Nucleus accumbens (tissue), 56 donors: ENCODE measurements at regions not wholly inside any gene's neighbourhood (a gene's known extent, or its start where the extent isn't known, plus 50 kb on each side); places are given as distances from the start of the nearest gene placed in this dataset.

ENCODE experiments used
- DNase-seq, 56 donors: peaks; one replicate each; lab custom pipeline; 2025; lab: John Stamatoyannopoulos, UW

DNA sequence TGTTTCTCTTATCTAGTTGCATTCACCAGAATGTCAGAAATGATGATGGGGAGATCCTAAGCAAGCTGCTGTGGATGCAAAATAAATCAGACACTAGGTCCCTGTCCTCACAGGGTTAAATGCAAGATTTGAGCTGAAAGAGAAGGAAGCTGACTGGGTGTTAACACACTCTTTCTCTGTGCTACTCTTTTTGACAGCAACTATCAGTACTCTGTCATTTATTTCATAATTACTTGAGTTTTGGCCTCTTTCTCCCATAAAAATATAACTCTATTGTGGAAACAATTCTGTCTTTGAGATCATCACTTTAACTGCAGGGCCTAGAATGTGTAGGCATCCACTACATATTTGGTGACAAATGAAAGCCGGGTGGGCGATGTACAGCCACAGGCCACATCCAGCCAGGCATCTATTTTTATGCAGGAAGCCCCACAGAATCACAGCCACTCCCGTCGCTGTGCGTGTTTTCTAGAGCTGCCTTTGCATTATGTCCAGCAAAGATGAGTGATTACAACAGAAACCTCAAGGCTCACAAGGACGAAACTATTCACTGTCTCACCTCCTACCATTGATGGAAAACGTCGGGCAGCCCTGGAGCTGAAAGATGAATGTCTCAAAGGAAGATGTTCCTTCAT is 849.0 kb downstream of the RNF144A start:
- DNase-seq, result no peak

DNA sequence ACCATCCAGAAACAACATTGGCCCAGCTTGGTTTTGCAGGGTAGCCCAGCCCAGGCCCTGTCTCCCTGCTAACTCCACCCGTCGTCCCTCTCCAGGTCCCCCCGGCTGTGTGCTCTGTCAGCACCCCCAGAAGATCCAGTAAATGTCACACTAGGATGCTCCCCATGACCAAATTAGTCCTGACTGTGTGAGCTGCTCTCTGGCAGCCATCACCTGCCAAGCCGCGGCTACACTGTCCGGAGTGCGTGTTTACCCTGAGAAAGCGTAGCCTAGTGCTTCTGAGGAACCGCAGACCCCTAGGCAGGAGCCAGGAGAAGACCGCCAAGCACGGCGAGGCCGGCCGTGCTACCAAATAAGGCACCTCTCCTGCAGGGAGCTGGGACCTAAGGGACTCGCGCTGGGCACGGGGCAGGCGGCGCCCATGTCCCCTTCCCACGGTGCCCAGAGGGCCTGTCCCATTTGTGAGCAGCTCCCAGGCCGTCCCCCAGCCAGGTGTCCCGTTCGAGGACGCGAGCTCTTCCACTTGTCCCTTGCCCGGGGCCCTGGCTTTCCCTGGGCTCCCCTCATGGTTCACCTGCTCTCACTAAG is 849.9 kb downstream of the RNF144A start:
- DNase-seq, result no peak

- DNase-seq, result no peak
Observed at GRCh38 chr2:7767902-7768301, 850.7 kb downstream of the RNF144A start.

DNA sequence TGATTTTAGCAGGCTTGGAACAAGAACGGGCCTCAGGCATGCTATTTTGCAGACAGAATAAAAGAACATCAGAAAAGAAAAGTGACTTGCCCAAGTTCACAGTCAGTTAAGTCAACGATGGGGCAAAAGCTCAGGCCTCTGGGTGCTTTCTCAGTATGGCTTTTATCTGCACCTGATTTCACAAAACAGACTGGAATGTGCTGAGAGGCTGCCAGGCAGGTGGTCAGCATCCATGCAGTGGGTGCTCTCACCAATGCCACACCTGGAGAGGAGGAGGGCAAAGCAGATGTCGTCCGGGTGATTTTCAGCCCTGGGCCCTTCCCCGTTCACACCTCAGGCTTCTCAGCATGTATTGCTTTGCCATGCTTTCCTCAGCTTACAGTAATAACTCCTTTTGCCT is 854.6 kb downstream of the RNF144A start:
- no peak for DNase-seq

- DNase-seq, result no peak
Observed at GRCh38 chr2:7773362-7774360, 856.4 kb downstream of the RNF144A start.

DNA sequence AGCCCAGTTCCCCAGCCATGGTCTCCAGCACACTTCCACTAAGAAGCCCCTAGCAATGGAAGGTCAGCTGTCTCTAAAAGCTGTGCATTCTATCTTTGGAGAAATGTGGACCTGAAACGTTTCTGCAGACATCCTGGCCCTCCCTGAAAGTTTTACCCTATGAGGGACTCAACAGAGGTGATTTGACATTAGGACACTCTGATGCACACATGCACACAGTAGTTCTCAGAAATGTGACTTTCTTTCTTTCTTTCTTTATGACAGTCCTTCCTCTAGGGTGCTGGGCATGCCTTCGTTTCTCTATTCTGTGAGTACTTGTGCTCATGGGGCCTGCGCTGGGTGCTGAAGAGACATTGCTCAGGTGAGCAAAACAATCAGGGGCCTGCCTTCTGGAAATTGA is 857.3 kb downstream of the RNF144A start:
- DNase-seq, result no peak

DNA sequence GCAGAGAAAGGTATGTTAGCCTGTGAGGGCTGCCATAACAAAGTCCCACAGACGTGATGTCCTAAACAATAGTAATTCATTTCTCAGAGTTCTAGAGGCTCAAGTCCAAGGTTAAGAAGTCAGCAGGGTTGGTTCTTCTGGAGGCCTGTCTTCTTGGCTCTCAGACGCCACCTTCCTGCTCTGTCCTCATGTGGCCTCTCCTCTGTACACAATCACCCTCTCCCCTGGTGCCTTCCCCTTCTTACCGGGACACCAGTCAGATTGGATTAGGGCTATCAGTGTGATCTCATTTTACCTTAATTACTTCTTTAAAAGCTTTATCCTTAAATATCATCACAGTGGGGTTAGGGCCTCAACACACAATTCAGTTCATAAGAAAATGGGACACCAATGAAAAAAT is 860.5 kb downstream of the RNF144A start:
- DNase-seq, result no peak

DNA sequence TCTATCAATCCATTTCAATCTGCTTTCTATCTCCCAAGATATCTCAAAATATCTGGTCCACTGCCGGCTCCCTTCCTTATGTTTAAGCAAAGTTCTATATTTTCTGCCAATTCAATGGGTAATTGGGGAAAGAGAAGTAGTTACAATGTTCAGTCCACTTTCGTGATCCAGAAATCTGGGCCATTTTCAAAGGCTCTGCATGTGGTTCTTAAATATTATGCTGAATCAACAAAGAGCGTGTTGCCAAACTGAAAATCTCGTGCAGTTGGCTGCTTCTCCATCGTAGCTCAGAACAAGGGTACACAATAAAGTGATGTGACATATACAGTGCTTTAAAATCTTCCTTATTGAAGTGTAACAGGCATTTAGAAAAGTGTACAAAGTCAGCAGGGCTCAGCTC is 863.1 kb downstream of the RNF144A start:
- DNase-seq, result no peak

GRCh38 chr2:7785700-7786099 is 868.5 kb downstream of the RNF144A start:
- no peak for DNase-seq

DNA sequence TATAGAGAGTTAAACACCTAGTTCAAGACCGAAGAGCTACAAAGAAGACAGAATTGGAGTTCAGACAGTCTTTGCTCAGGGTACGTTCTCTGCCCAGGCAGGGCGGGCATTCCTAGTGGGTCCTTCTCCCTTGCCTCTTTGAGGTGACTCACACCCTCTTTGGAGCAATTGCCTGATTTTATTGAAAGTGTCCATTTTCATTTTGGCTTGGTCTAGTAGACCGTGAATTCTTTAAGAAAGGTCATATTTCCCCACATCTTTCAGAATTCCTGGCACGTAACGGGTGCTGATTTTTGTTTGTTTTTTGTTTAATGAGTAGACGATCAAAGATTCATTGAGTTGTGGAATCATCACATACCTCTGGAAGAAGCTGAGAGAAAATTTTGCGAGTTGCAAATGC is 871.5 kb downstream of the RNF144A start:
- DNase-seq, result no peak

DNA sequence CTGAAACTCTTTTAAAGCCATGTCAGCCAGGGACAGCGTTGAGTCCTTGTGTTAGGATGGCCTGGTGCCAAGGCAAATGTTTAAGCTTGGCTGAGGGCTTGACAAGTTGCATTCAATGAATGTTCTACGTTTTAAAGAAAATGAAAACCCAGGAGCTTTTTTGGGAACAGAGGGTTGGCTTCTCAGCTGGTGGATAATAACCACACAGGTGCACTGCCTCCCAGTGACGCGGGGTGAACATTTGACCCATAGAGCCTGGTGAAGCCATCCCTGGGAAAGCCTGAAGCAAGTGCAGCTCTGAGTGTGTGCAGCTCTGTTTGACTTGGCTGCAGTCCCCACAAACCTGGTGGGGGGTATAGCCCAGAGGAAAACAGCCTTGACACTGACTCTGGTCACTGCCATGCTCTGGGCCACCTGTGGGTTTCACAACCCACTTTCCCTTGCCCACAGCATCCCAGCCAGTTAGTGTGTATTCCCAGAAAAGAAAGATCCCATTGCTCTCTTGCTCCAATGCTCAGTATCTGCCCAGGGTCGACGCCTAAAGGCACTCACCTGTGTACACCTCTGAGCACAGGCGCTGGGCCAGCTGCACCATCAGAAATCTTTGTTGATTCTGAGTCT is 874.9 kb downstream of the RNF144A start:
- DNase-seq, result no peak

- no peak for DNase-seq
Observed at GRCh38 chr2:7795778-7796563, 878.8 kb downstream of the RNF144A start.

DNA sequence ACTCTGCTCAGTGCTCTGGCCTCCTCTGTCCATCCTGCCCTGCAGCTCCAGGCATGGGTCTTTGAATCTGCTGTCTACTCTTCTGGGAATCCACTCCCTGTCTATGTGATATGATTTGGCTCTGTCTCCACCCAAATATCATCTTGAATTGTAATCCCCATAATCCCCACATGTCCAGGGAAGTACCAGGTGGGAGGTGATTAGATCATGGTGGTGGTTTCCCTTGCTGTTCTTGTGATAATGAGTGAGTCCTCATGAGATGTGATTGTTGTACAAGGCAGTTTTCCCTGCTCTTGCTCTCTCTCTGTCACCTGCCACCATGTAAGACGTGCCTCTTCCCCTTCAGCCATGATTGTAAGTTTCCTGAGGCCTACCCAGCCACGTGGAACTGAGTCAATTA is 881.8 kb upstream of the ID2 start:
- DNase-seq, result no peak

GRCh38 chr2:7801212-7801611 is 880.6 kb upstream of the ID2 start:
- DNase-seq, result no peak

- DNase-seq, result no peak
Observed at GRCh38 chr2:7803515-7803914, 878.3 kb upstream of the ID2 start.

- no peak for DNase-seq
Observed at GRCh38 chr2:7809640-7810039, 872.2 kb upstream of the ID2 start.

GRCh38 chr2:7811073-7811472 is 870.8 kb upstream of the ID2 start:
- no peak for DNase-seq

DNA sequence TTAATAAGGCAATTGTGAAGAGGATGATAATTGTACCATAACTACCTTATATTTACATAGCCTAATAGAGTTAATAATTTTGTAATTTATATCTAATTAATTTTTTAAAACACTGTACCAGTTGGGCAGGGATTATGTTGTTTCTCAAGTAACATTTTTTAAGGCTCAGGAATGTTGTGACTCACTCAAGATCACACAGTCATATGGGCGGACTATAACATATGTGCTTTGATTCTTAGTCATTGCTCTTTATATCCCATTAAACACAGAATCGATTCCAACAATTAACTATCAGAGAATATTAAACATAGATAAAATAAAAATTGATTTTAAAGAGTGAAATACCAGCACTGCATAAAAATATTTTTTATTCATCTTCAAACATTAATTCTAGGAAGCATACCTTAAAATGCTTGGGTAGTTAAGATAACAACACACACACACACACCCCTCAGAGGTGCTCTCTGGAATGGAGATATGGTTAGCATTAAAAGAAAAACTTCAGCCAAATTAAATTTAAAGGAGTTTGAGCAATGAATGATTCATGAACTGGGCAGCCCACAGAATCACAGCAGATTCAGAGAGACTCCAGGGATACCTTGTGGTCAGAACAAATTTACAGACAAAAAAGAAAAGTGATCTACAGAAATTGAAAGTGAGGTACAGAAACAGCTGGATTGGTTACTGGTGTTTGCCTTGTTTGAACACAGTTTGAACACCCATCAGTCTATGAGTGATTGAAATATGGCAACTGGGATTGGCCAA is 869.4 kb upstream of the ID2 start:
- no peak for DNase-seq

DNA sequence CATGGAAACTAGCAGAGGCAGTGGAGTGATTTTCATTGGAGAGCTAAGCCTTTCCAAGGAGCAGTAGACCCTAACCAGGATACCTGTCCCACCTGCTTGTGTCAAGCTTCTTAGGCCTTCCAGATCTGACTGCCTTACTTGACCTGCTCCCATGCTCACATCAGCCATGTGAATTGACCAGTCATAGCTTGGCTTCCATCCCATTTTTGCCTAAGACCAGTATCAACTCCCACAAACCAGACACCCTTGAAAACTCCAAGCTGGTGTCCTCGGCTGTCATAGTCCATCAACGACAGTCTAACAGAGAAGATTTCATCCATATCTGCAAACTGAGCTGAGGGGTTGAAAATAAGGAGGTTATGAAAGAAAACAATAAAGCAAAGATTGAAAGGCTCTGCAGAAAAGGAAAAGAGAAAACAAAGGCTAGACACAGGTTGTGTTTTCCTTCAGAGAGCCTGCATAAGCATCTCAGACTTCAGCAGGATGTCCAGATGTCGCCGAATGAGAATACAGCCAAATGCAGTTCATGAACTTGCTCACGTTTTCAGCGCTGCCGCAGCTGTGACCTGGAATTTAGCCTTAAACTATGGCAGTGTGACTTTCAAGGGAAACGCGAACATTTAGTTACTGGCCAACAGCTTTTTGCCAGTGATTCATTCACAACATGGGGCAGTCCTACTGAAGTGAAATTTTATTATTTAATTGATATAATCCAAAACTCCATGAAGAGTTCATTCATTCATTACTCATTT is 868.1 kb upstream of the ID2 start:
- DNase-seq, result no peak
